Liver (tissue), 8 donors: ENCODE measurements at regions not wholly inside any gene's neighbourhood (a gene's known extent, or its start where the extent isn't known, plus 50 kb on each side); places are given as distances from the start of the nearest gene placed in this dataset.

Experiments used
- DNase-seq: peaks from one replicate; pipeline ENCODE4 v3.0.0-alpha.2; 2017; ENCODE audit warnings: low spot score
- H3K27ac ChIP-seq, 2 donors: one replicate each; pipeline ENCODE4 v1.7.0; 2013; ENCODE audit warnings: inconsistent platforms in 2 of 2, low read length in 2 of 2, control low read depth in 1 of 2, low read depth in 1 of 2, mild to moderate bottlenecking in 1 of 2
- H3K27me3 ChIP-seq, 4 donors: one replicate each; pipeline versions ENCODE4 v1.6.1 to v1.7.0; 2013; ENCODE audit warnings: low read length in 3 of 4, inconsistent platforms in 1 of 4, mild to moderate bottlenecking in 1 of 4, moderate library complexity in 1 of 4; ENCODE audit not compliant: control insufficient read depth in 4 of 4, insufficient read depth in 4 of 4
- H3K36me3 ChIP-seq, 4 donors: one replicate each; pipeline versions ENCODE4 v1.6.1 to v1.7.0; 2013; ENCODE audit warnings: low read length in 3 of 4, mild to moderate bottlenecking in 3 of 4, low read depth in 1 of 4, moderate library complexity in 1 of 4; ENCODE audit not compliant: control insufficient read depth in 4 of 4, insufficient read depth in 3 of 4
- H3K4me1 ChIP-seq, 4 donors: one replicate each; pipeline versions ENCODE4 v1.6.1 to v1.7.0; 2013; ENCODE audit warnings: low read length in 3 of 4, mild to moderate bottlenecking in 3 of 4, moderate library complexity in 1 of 4; ENCODE audit not compliant: control insufficient read depth in 4 of 4, insufficient read depth in 4 of 4
- H3K4me3 ChIP-seq, 3 donors: one replicate each; pipeline versions ENCODE4 v1.6.1 to v1.7.0; 2013; ENCODE audit warnings: low read length in 3 of 3, control low read depth in 1 of 3, low read depth in 1 of 3, mild to moderate bottlenecking in 1 of 3
- H3K9ac ChIP-seq, 2 donors: one replicate each; pipeline ENCODE4 v1.7.0; 2013; ENCODE audit warnings: low read length in 2 of 2, mild to moderate bottlenecking in 2 of 2, moderate library complexity in 2 of 2, control low read depth in 1 of 2, low read depth in 1 of 2
- H3K9me3 ChIP-seq, 4 donors: one replicate each; pipeline versions ENCODE4 v1.6.1 to v1.7.0; 2013; ENCODE audit warnings: low read length in 3 of 4; ENCODE audit not compliant: control insufficient read depth in 4 of 4
- ATF3 ChIP-seq: IDR thresholded peaks from 2 replicates; pipeline ENCODE4 v1.6.1; 2016; ENCODE audit warnings: antibody characterized with exemption
- CTCF ChIP-seq: fragments of 150-350 bp; IDR thresholded peaks from 2 replicates; pipeline ENCODE4 v1.5.1; 2017; ENCODE audit warnings: improper control_type of control experiment, low read depth, low read length; ENCODE audit not compliant: missing input control
- EGR1 ChIP-seq, 2 donors: IDR thresholded peaks; 2 replicates each; pipeline ENCODE4 v1.6.1; 2016 to 2018; ENCODE audit warnings: antibody characterized with exemption in 2 of 2, low read depth in 2 of 2
- FOXA1 ChIP-seq: IDR thresholded peaks from 2 replicates; pipeline ENCODE4 v1.6.1; 2016; ENCODE audit warnings: antibody characterized with exemption
- FOXA2 ChIP-seq: IDR thresholded peaks from 2 replicates; pipeline ENCODE4 v1.6.1; 2016; ENCODE audit warnings: antibody characterized with exemption
- GABPA ChIP-seq, 2 donors: IDR thresholded peaks in 1 of 2; conservative IDR thresholded peaks in 1 of 2; 2 replicates each; pipeline ENCODE4 v1.6.1; 2016; ENCODE audit warnings: antibody characterized with exemption in 2 of 2, mild to moderate bottlenecking in 1 of 2, moderate library complexity in 1 of 2
- HNF4A ChIP-seq, 2 donors: conservative IDR thresholded peaks; 2 replicates each; pipeline ENCODE4 v1.6.1; 2016; ENCODE audit warnings: antibody characterized with exemption in 2 of 2, mild to moderate bottlenecking in 2 of 2
- HNF4G ChIP-seq: IDR thresholded peaks from 2 replicates; pipeline ENCODE4 v1.6.1; 2016; ENCODE audit warnings: antibody characterized with exemption
- JUND ChIP-seq, 2 donors: IDR thresholded peaks; 2 replicates each; pipeline ENCODE4 v1.6.1; 2016; ENCODE audit warnings: antibody characterized with exemption in 2 of 2
- NR2F2 ChIP-seq: IDR thresholded peaks from 2 replicates; pipeline ENCODE4 v1.6.1; 2016; ENCODE audit warnings: antibody characterized with exemption
- RAD21 ChIP-seq, 2 donors: IDR thresholded peaks; 2 replicates each; pipeline ENCODE4 v1.6.1; 2016; ENCODE audit warnings: antibody characterized with exemption in 2 of 2, mild to moderate bottlenecking in 2 of 2
- REST ChIP-seq: IDR thresholded peaks from 2 replicates; pipeline ENCODE4 v1.6.1; 2016; ENCODE audit warnings: antibody characterized with exemption, mild to moderate bottlenecking
- SP1 ChIP-seq: IDR thresholded peaks from 2 replicates; pipeline ENCODE4 v1.6.1; 2018; ENCODE audit warnings: antibody characterized with exemption, mild to moderate bottlenecking
- TAF1 ChIP-seq: conservative IDR thresholded peaks from 2 replicates; pipeline ENCODE4 v1.6.1; 2016; ENCODE audit warnings: antibody characterized with exemption, mild to moderate bottlenecking
- YY1 ChIP-seq: IDR thresholded peaks from 2 replicates; pipeline ENCODE4 v1.6.1; 2016; ENCODE audit warnings: antibody characterized with exemption, mild to moderate bottlenecking
- ZBTB33 ChIP-seq: IDR thresholded peaks from 2 replicates; pipeline ENCODE4 v1.6.1; 2016; ENCODE audit warnings: antibody characterized with exemption
- WGBS: extraction: QIAGEN DNeasy Blood & Tissue Kit; methylation state at CpG from one replicate; pipeline ENCODE4 v1.1.7; 2013; 5-methylcytosine and 5-hydroxymethylcytosine counted together
- donor health status: healthy.
- donor health status: healthy.
- donor health status: healthy.
- donor health status: healthy.
- donor health status: healthy.

GRCh38 chr15:77545058-77545457, 87.7 kb downstream of the LINGO1 start:
- no peak for DNase-seq
- Histone ChIP-seq H3K9ac (no peak overlapping the region), H3K27me3 (no peaks in the 10 kb centered on the region), H3K9me3 (no peaks in the 10 kb centered on the region), H3K27ac (no peak overlapping the region), H3K36me3 (no peaks in the 10 kb centered on the region), H3K4me1 (peaks cover 0 to 11% (median 5%) of the 10 kb centered on the region in 4 donors), H3K4me3 (no peak overlapping the region)
- no peak for TF ChIP-seq NR2F2
- no peak for TF ChIP-seq YY1
- TF ChIP-seq HNF4G, result no peak
- TF ChIP-seq HNF4A (conservative IDR thresholded peaks at IDR 0.05), result no peak
- TF ChIP-seq ATF3, result no peak
- TF ChIP-seq FOXA2, result no peak
- no peak for TF ChIP-seq FOXA1
- TF ChIP-seq RAD21 (IDR thresholded peaks at IDR 0.05), result no peak
- TF ChIP-seq GABPA (IDR thresholded peaks at IDR 0.05 in 1 of 2, conservative IDR thresholded peaks at IDR 0.05 in 1 of 2), result no peak
- TF ChIP-seq CTCF, result no peak
- no peak for TF ChIP-seq ZBTB33
- WGBS, result 73% methylated on average over 6 of the region's 6 CpGs

GRCh38 chr15:77544162-77544561, 88.5 kb downstream of the LINGO1 start:
- no peak overlapping the region for H3K27ac ChIP-seq
- no peak for DNase-seq
- H3K27me3 ChIP-seq, result no peaks in the 10 kb centered on the region
- 64% methylated on average over 8 of the region's 8 CpGs for WGBS
- no peaks in the 10 kb centered on the region for H3K36me3 ChIP-seq
- H3K9ac ChIP-seq, result no peak overlapping the region
- peaks cover 0 to 11% (median 5%) of the 10 kb centered on the region in 4 donors for H3K4me1 ChIP-seq
- no peak overlapping the region for H3K4me3 ChIP-seq
- TF ChIP-seq TAF1, result no peak
- TF ChIP-seq REST, result no peak
- TF ChIP-seq HNF4A (conservative IDR thresholded peaks at IDR 0.05), result no peak
- TF ChIP-seq SP1, result no peak
- no peak for TF ChIP-seq NR2F2
- TF ChIP-seq HNF4G, result no peak
- no peak for TF ChIP-seq YY1
- TF ChIP-seq EGR1 (IDR thresholded peaks at IDR 0.05; ENCODE audit: low read depth in 2 of 2), result no peak
- TF ChIP-seq FOXA2, result no peak
- TF ChIP-seq CTCF, result no peak
- TF ChIP-seq FOXA1, result no peak
- no peak for TF ChIP-seq JUND (IDR thresholded peaks at IDR 0.05)
- H3K9me3 ChIP-seq, result no peaks in the 10 kb centered on the region
